ENCODE measurements at regions not wholly inside any gene's neighbourhood (a gene's known extent, or its start where the extent isn't known, plus 50 kb on each side); places are given as distances from the start of the nearest gene placed in this dataset.

- H3K4me3 ChIP-seq (replicated peaks; ENCODE audit: insufficient read depth, low read length) = no peak overlapping the region
- no peak for DNase-seq (ENCODE audit: low read depth in 1 of 2, low spot score in 1 of 2)
- TF ChIP-seq GABPA (IDR thresholded peaks at IDR 0.05; ENCODE audit: low read depth) (no peak), REST (IDR thresholded peaks at IDR 0.05; ENCODE audit: insufficient replicate concordance, low read depth) (no peak), SPI1 (IDR thresholded peaks at IDR 0.05; ENCODE audit: borderline replicate concordance, low read depth) (no peak), CTCF (IDR thresholded peaks at IDR 0.05; ENCODE audit: insufficient read depth, low read length) (no peak)
- H3K27me3 ChIP-seq (ENCODE audit: insufficient read depth, poor library complexity, severe bottlenecking) = no peaks in the 10 kb centered on the region
- H3K27ac ChIP-seq (replicated peaks) = no peak overlapping the region
Measured at GRCh38 chr15:87340370-87340769, 916.2 kb downstream of the NTRK3 start.

- no peak for DNase-seq (ENCODE audit: low read depth in 1 of 2, low spot score in 1 of 2)
Measured at GRCh38 chr15:87326269-87326668, 930.3 kb downstream of the NTRK3 start.

GRCh38 chr15:87322870-87323269 lies 933.7 kb downstream of the NTRK3 start:
- H3K4me3 ChIP-seq (replicated peaks; ENCODE audit: insufficient read depth, low read length) = no peak overlapping the region
- no peak for DNase-seq (ENCODE audit: low read depth in 1 of 2, low spot score in 1 of 2)
- H3K27ac ChIP-seq (replicated peaks) = no peak overlapping the region
- no peaks in the 10 kb centered on the region for H3K27me3 ChIP-seq (ENCODE audit: insufficient read depth, poor library complexity, severe bottlenecking)
- TF ChIP-seq CTCF (IDR thresholded peaks at IDR 0.05; ENCODE audit: insufficient read depth, low read length) = no peak
- no peak for TF ChIP-seq POLR2AphosphoS5 (IDR thresholded peaks at IDR 0.05; ENCODE audit: low read depth)
- no peak for TF ChIP-seq REST (IDR thresholded peaks at IDR 0.05; ENCODE audit: insufficient replicate concordance, low read depth)
- no peak for TF ChIP-seq SPI1 (IDR thresholded peaks at IDR 0.05; ENCODE audit: borderline replicate concordance, low read depth)
- no peak for TF ChIP-seq GABPA (IDR thresholded peaks at IDR 0.05; ENCODE audit: low read depth)

More at GRCh38 chr15:87326269-87326668, 930.3 kb downstream of the NTRK3 start:
- TF ChIP-seq SPI1 (IDR thresholded peaks at IDR 0.05; ENCODE audit: borderline replicate concordance, low read depth) = no peak
- TF ChIP-seq GABPA (IDR thresholded peaks at IDR 0.05; ENCODE audit: low read depth) = no peak
- H3K4me3 ChIP-seq (replicated peaks; ENCODE audit: insufficient read depth, low read length) = no peak overlapping the region
- no peaks in the 10 kb centered on the region for H3K27me3 ChIP-seq (ENCODE audit: insufficient read depth, poor library complexity, severe bottlenecking)
- H3K27ac ChIP-seq (replicated peaks) = no peak overlapping the region

GRCh38 chr15:87322265-87322664 lies 934.3 kb downstream of the NTRK3 start:
- Histone ChIP-seq H3K27me3 (ENCODE audit: insufficient read depth, poor library complexity, severe bottlenecking) (no peaks in the 10 kb centered on the region), H3K27ac (replicated peaks) (no peak overlapping the region), H3K4me3 (replicated peaks; ENCODE audit: insufficient read depth, low read length) (no peak overlapping the region)
- DNase-seq (ENCODE audit: low read depth in 1 of 2, low spot score in 1 of 2) = no peak
- no peak for TF ChIP-seq REST (IDR thresholded peaks at IDR 0.05; ENCODE audit: insufficient replicate concordance, low read depth)
- TF ChIP-seq SPI1 (IDR thresholded peaks at IDR 0.05; ENCODE audit: borderline replicate concordance, low read depth) = no peak
- no peak for TF ChIP-seq POLR2AphosphoS5 (IDR thresholded peaks at IDR 0.05; ENCODE audit: low read depth)
- TF ChIP-seq CTCF (IDR thresholded peaks at IDR 0.05; ENCODE audit: insufficient read depth, low read length) = no peak
- TF ChIP-seq GABPA (IDR thresholded peaks at IDR 0.05; ENCODE audit: low read depth) = no peak

Data from HL-60 (cell line).